Iris pigment epithelial cell (primary cell): ENCODE measurements at regions not wholly inside any gene's neighbourhood (a gene's known extent, or its start where the extent isn't known, plus 50 kb on each side); places are given as distances from the start of the nearest gene placed in this dataset.

Source experiments
- DNase-seq: peaks from one replicate; pipeline ENCODE4 v3.0.0-alpha.2; 2011; ENCODE audit warnings: low read depth

DNA sequence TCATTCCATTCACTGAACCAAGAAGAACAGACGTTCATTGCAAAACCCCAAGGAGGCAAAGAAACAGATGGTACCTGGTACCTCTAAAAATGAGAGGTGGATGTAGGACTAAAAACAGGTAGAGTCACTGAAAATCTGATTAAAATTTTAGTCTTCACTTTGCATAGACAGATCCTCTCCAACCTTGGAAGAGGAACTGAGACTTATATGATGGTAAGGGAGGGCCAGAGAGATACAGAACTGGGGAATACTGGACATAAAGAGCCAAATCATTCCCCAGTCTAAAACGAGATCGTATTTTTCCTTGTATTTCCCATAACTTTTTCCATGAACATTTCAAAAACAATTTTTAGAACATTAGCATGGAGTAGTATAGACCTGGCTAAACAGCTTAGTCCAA, 59.7 kb upstream of the SPOPL start:
- no peak for DNase-seq

DNA sequence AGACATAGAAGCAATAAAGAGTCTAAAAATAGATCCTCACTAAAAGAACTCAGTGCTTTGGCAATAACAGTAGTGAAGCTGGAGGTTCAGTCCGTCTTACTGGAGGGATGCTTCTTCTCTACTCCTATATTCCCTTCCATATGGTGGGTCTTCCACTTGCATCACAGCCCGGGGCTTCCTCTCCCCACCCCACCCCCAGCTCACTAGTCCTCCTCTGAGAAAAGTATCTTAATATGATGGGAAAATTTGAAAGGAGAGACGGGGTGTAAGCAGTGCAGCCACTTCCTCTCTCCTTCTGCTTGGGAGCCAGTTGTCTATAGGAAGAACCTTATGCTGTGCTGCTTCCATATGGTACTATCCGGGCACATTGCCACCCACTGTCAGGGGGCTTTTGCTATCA, 57.2 kb upstream of the SPOPL start:
- no peak for DNase-seq

DNA sequence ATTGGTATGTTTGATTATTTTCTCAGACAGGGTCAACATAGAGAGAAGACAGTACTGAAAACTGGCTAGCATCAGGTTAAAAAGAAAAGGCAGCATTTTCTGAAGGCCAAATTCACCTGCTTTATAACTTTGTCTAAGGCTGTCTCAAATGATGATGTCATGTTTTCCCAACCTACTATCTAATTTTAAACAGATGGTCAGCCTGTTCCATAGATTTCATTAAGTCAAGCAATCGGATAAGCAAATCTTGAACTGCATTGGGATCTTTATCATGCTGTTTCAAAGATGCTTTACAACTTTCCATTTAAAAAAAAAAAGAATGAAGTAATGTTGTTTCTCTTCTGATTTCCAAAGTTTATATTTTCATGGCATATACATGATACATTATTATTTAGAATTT, 56.3 kb upstream of the SPOPL start:
- no peak for DNase-seq

DNA sequence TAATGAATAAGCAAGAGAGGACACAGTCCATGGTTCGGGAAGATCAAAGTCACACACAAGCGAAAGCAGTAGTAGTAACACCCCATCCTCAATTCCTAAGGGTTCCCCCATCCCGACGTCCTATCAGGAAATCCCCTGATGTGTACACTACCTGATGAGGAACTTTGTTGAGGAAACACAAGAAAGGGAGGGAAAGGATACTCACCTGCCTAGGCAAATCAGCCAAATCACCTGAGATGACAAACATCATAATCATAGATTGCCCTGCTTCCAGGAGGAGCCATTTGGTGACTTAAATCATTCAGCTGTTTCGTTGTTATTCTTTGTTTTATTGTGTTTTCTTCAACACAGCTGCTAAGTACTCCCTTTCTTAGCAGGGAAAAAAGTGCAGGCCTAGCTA, 55.5 kb upstream of the SPOPL start:
- no peak for DNase-seq

DNA sequence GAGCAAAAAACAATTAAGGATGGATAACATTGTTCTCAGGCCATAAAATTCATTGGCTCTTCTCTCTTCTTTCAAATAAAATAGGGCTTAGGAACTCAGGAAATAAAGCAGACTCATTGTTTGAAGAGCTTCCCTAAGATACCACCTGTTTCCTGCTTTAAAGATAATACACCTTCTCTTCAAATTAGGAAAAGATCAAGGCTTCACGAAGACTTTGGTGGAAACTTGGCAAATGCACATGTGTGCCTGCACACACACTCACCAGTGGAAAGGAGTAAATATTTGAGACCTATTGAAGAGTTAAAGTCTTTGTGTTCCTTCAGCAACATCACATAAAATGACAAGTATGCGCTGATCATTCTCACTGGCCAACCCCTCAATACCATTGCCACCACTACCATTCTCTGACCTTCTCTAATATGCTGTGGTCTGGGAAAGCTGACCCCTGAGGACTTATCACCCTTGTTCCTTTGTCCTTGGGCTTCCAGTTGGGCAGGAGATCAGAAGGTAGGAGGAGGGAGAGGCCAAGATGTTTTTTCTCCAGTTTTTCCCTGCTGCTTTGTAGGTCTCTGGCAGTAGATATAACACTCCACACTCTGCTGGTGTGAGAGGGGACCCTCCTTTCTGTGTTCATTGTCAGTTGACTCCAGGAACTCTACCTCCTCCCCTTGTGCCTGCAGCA, 53.5 kb upstream of the SPOPL start:
- DNase-seq = no peak
